Liver (tissue), 3 donors: ENCODE measurements at regions not wholly inside any gene's neighbourhood (a gene's known extent, or its start where the extent isn't known, plus 50 kb on each side); places are given as distances from the start of the nearest gene placed in this dataset.

Source experiments
- ATF3 ChIP-seq: IDR thresholded peaks from 2 replicates; pipeline ENCODE4 v1.6.1; 2016; ENCODE audit warnings: antibody characterized with exemption
- CTCF ChIP-seq: fragments of 150-350 bp; IDR thresholded peaks from 2 replicates; pipeline ENCODE4 v1.5.1; 2017; ENCODE audit warnings: improper control_type of control experiment, low read depth, low read length; ENCODE audit not compliant: missing input control
- JUND ChIP-seq, 2 donors: IDR thresholded peaks; 2 replicates each; pipeline ENCODE4 v1.6.1; 2016; ENCODE audit warnings: antibody characterized with exemption in 2 of 2
- RAD21 ChIP-seq, 2 donors: IDR thresholded peaks; 2 replicates each; pipeline ENCODE4 v1.6.1; 2016; ENCODE audit warnings: antibody characterized with exemption in 2 of 2, mild to moderate bottlenecking in 2 of 2
- SP1 ChIP-seq: IDR thresholded peaks from 2 replicates; pipeline ENCODE4 v1.6.1; 2018; ENCODE audit warnings: antibody characterized with exemption, mild to moderate bottlenecking
- TAF1 ChIP-seq: conservative IDR thresholded peaks from 2 replicates; pipeline ENCODE4 v1.6.1; 2016; ENCODE audit warnings: antibody characterized with exemption, mild to moderate bottlenecking
- YY1 ChIP-seq: IDR thresholded peaks from 2 replicates; pipeline ENCODE4 v1.6.1; 2016; ENCODE audit warnings: antibody characterized with exemption, mild to moderate bottlenecking
- ZBTB33 ChIP-seq: IDR thresholded peaks from 2 replicates; pipeline ENCODE4 v1.6.1; 2016; ENCODE audit warnings: antibody characterized with exemption
- donor health status: healthy.
- donor health status: healthy.

GRCh38 chr20:58044286-58044685 is 184.2 kb downstream of the ANKRD60 start:
- TF ChIP-seq CTCF (no peak), JUND (IDR thresholded peaks at IDR 0.05) (no peak), ZBTB33 (no peak), SP1 (no peak), YY1 (no peak), TAF1 (no peak), RAD21 (IDR thresholded peaks at IDR 0.05) (no peak), ATF3 (no peak)
